ENCODE measurements at regions not wholly inside any gene's neighbourhood (a gene's known extent, or its start where the extent isn't known, plus 50 kb on each side); places are given as distances from the start of the nearest gene placed in this dataset.

GRCh38 chr9:105993116-105993854 lies 298.9 kb downstream of the TMEM38B start:
- no peak overlapping the region for H2AK5ac ChIP-seq (ENCODE audit: low read depth, low read length)
- H3K23me2 ChIP-seq (ENCODE audit: low read depth, low read length), result no peaks in the 10 kb centered on the region
- H2AFZ ChIP-seq (ENCODE audit: low read length), result no peak overlapping the region
- H3K36me3 ChIP-seq (ENCODE audit: control insufficient read depth in 2 of 4, insufficient read depth in 4 of 4, low read length in 3 of 4), result no peaks in the 10 kb centered on the region; a peak in 1 of 8 replicates
- 87% methylated on average over 9 of the region's 9 CpGs; no CpG with 5 or more reads in 1 of the 2 experiments for WGBS, 2 experiments (ENCODE audit: extremely low coverage in 1 of 2, insufficient coverage in 1 of 2, insufficient read length in 1 of 2, insufficient replicate concordance in 2 of 2, low coverage in 1 of 2, low lambda C conversion rate in 2 of 2, missing lambda C conversion rate in 1 of 2)
- H3K4me2 ChIP-seq (ENCODE audit: insufficient read depth in 1 of 2, low read depth in 2 of 2, low read length in 2 of 2), result no peak overlapping the region
- H3K4ac ChIP-seq (replicated peaks; ENCODE audit: insufficient read length, low read depth, low read length), result no peak overlapping the region
- H4K8ac ChIP-seq (ENCODE audit: extremely low read depth, insufficient read depth, low read length), result no peak overlapping the region
- H2BK12ac ChIP-seq (ENCODE audit: low read depth, low read length), result no peak overlapping the region
- H4K5ac ChIP-seq (ENCODE audit: insufficient read length, low read depth, low read length), result no peak overlapping the region
- H3K56ac ChIP-seq (replicated peaks; ENCODE audit: insufficient read length, low read depth, low read length), result no peak overlapping the region
- ChIA-PET POLR2A (ENCODE audit: partially characterized antibody) (no interaction called here), CTCF (ENCODE audit: partially characterized antibody) (interaction anchor here (0.9 kb wide), 1 partner anchor 20 kb away, joined by 3 read pairs; no protein-coding TSS in a partner anchor)
- no peaks in the 10 kb centered on the region for H3K79me1 ChIP-seq (ENCODE audit: low read depth, low read length)
- no peak overlapping the region for H2BK5ac ChIP-seq (ENCODE audit: low read depth, low read length)
- H3K23ac ChIP-seq (ENCODE audit: insufficient read length), result no peak overlapping the region
- no peaks in the 10 kb centered on the region for H3K79me2 ChIP-seq (ENCODE audit: control insufficient read depth in 1 of 2, insufficient read depth in 2 of 2, low read length in 2 of 2)
- H3K18ac ChIP-seq (ENCODE audit: extremely low read depth, low read length), result no peak overlapping the region
- no peak overlapping the region for H3K9ac ChIP-seq (replicated peaks in 1 of 4; ENCODE audit: extremely low read depth in 1 of 4, low read depth in 3 of 4, low read length in 3 of 4)
- H4K20me1 ChIP-seq (replicated peaks in 1 of 2; ENCODE audit: control insufficient read depth in 1 of 2, insufficient read depth in 2 of 2, low read length in 2 of 2), result no peaks in the 10 kb centered on the region
- no peaks in the 10 kb centered on the region for H3K9me3 ChIP-seq (ENCODE audit: insufficient read depth in 2 of 2, low read depth in 1 of 2, low read length in 1 of 2)
- H3K4me3 ChIP-seq (ENCODE audit: extremely low read depth in 1 of 4, insufficient read depth in 2 of 4, low read depth in 3 of 4, low read length in 4 of 4), result no peak overlapping the region
- H2BK15ac ChIP-seq (ENCODE audit: low read length), result no peak overlapping the region
- DNase-seq (ENCODE audit: low read depth in 1 of 2, low spot score in 2 of 2) (no peak), FAIRE-seq (no peak)
- H3K14ac ChIP-seq (ENCODE audit: insufficient read length), result no peak overlapping the region
- H2BK20ac ChIP-seq (ENCODE audit: low read length), result no peak overlapping the region
- no peak overlapping the region for H3K27ac ChIP-seq (ENCODE audit: low read depth, low read length)
- H2BK120ac ChIP-seq (replicated peaks; ENCODE audit: low read depth, low read length), result peak overlapping the region; percentile 13
- H4K91ac ChIP-seq (replicated peaks; ENCODE audit: insufficient read length, low read length), result no peak overlapping the region
- no peaks in the 10 kb centered on the region for H3K27me3 ChIP-seq (replicated peaks in 1 of 4; ENCODE audit: control insufficient read depth in 3 of 4, extremely low read depth in 1 of 4, insufficient read depth in 3 of 4, low read length in 3 of 4)
- peaks cover 0 to 7% (median 3%) of the 10 kb centered on the region in 4 experiments; a peak in 3 of 7 replicates for H3K4me1 ChIP-seq (replicated peaks in 1 of 4; ENCODE audit: control insufficient read depth in 3 of 4, insufficient read depth in 4 of 4, low read length in 3 of 4)
- TF ChIP-seq SAP30 (IDR thresholded peaks at IDR 0.05; ENCODE audit: insufficient read depth, insufficient replicate concordance, low read length) (no peak), TAF1 (IDR thresholded peaks at IDR 0.05; ENCODE audit: low read depth, low read length) (no peak), JUN (IDR thresholded peaks at IDR 0.05; ENCODE audit: low read depth, low read length) (no peak), PHF8 (conservative IDR thresholded peaks at IDR 0.05; ENCODE audit: low read depth, low read length) (no peak), POLR2AphosphoS5 (IDR thresholded peaks at IDR 0.05; ENCODE audit: low read depth, low read length) (no peak), EZH2 (IDR thresholded peaks at IDR 0.05; ENCODE audit: low read depth, low read length, severe bottlenecking) (no peak), SP2 (IDR thresholded peaks at IDR 0.05; ENCODE audit: low read length) (no peak), CEBPB (IDR thresholded peaks at IDR 0.05; ENCODE audit: low read depth, low read length) (no peak), TAF7 (optimal IDR thresholded peaks at IDR 0.05; ENCODE audit: borderline replicate concordance, low read depth, low read length) (no peak), BACH1 (IDR thresholded peaks at IDR 0.05; ENCODE audit: low read length) (no peak)
- TF ChIP-seq, protein P1, sequence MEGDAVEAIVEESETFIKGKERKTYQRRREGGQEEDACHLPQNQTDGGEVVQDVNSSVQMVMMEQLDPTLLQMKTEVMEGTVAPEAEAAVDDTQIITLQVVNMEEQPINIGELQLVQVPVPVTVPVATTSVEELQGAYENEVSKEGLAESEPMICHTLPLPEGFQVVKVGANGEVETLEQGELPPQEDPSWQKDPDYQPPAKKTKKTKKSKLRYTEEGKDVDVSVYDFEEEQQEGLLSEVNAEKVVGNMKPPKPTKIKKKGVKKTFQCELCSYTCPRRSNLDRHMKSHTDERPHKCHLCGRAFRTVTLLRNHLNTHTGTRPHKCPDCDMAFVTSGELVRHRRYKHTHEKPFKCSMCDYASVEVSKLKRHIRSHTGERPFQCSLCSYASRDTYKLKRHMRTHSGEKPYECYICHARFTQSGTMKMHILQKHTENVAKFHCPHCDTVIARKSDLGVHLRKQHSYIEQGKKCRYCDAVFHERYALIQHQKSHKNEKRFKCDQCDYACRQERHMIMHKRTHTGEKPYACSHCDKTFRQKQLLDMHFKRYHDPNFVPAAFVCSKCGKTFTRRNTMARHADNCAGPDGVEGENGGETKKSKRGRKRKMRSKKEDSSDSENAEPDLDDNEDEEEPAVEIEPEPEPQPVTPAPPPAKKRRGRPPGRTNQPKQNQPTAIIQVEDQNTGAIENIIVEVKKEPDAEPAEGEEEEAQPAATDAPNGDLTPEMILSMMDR (IDR thresholded peaks at IDR 0.05; ENCODE audit: control extremely low read depth in 1 of 3, insufficient read depth in 1 of 3, low read depth in 1 of 3, low read length in 3 of 3), result no peak

Measured in H1 (cell line).